Activated CD4-positive, alpha-beta memory T cell treated with anti-CD3 and anti-CD28 coated beads, Interleukin-2, amount 10 ng/mL, durations not matched to agents 7 days and 5 days (primary cell): ENCODE measurements at regions not wholly inside any gene's neighbourhood (a gene's known extent, or its start where the extent isn't known, plus 50 kb on each side); places are given as distances from the start of the nearest gene placed in this dataset.

Experiments
- CTCF ChIA-PET: fragments of 350-600 bp; sonication (Branson Sonifier 250); formaldehyde crosslinking; loops from one replicate; lab custom pipeline; 2021; ENCODE audit warnings: antibody characterized with exemption, inconsistent platforms; lab: Charles Lee
- POLR2A ChIA-PET: fragments of 350-600 bp; sonication (Branson Sonifier 250); formaldehyde crosslinking; loops from one replicate; lab custom pipeline; 2021; ENCODE audit warnings: antibody characterized with exemption; lab: Charles Lee
- DNase-seq: peaks from one replicate; pipeline ENCODE4 v3.0.0-alpha.2; 2020
- H3K27ac Mint-ChIP-seq: one replicate; pipeline ENCODE4 v1.8.0; 2021; ENCODE audit warnings: mild to moderate bottlenecking, mixed read lengths
- H3K27me3 Mint-ChIP-seq: one replicate; pipeline ENCODE4 v1.8.0; 2021; ENCODE audit warnings: mixed read lengths
- H3K36me3 Mint-ChIP-seq: one replicate; pipeline ENCODE4 v1.8.0; 2021; ENCODE audit warnings: low read depth, mixed read lengths
- H3K4me1 Mint-ChIP-seq: one replicate; pipeline ENCODE4 v1.8.0; 2021; ENCODE audit warnings: mixed read lengths
- H3K4me3 Mint-ChIP-seq: one replicate; pipeline ENCODE4 v1.8.0; 2021; ENCODE audit warnings: mild to moderate bottlenecking, mixed read lengths
- H3K9me3 Mint-ChIP-seq: one replicate; pipeline ENCODE4 v1.8.0; 2021; ENCODE audit warnings: mixed read lengths

GRCh38 chr13:85537601-85538000, 261.6 kb downstream of the SLITRK6 start:
- H3K36me3 Mint-ChIP-seq, result no peaks in the 10 kb centered on the region
- no peaks in the 10 kb centered on the region for H3K27me3 Mint-ChIP-seq
- H3K27ac Mint-ChIP-seq, result no peak overlapping the region
- no peak overlapping the region for H3K4me3 Mint-ChIP-seq
- DNase-seq, result no peak
- ChIA-PET POLR2A (no interaction called here), CTCF (no interaction called here)
- no peaks in the 10 kb centered on the region for H3K9me3 Mint-ChIP-seq
- no peaks in the 10 kb centered on the region for H3K4me1 Mint-ChIP-seq

- no peaks in the 10 kb centered on the region for H3K36me3 Mint-ChIP-seq
- H3K4me1 Mint-ChIP-seq, result no peaks in the 10 kb centered on the region
- no peak for DNase-seq
- H3K4me3 Mint-ChIP-seq, result no peak overlapping the region
- H3K27me3 Mint-ChIP-seq, result no peaks in the 10 kb centered on the region
- peaks cover 2% of the 10 kb centered on the region for H3K9me3 Mint-ChIP-seq
- no peak overlapping the region for H3K27ac Mint-ChIP-seq
- CTCF ChIA-PET, result no interaction called here
- POLR2A ChIA-PET, result no interaction called here
Observed at GRCh38 chr13:85536706-85537105, 262.5 kb downstream of the SLITRK6 start.

- peaks cover 3% of the 10 kb centered on the region for H3K9me3 Mint-ChIP-seq
- H3K4me1 Mint-ChIP-seq, result no peaks in the 10 kb centered on the region
- H3K27ac Mint-ChIP-seq, result no peak overlapping the region
- H3K36me3 Mint-ChIP-seq, result no peaks in the 10 kb centered on the region
- H3K4me3 Mint-ChIP-seq, result no peak overlapping the region
- no peak for DNase-seq
- no peaks in the 10 kb centered on the region for H3K27me3 Mint-ChIP-seq
- ChIA-PET CTCF (no interaction called here), POLR2A (no interaction called here)
Observed at GRCh38 chr13:85535316-85536084, 263.7 kb downstream of the SLITRK6 start.

- H3K36me3 Mint-ChIP-seq, result no peaks in the 10 kb centered on the region
- H3K27me3 Mint-ChIP-seq, result no peaks in the 10 kb centered on the region
- ChIA-PET POLR2A (no interaction called here), CTCF (no interaction called here)
- H3K9me3 Mint-ChIP-seq, result peaks cover 3% of the 10 kb centered on the region
- no peak overlapping the region for H3K27ac Mint-ChIP-seq
- DNase-seq, result no peak
- no peaks in the 10 kb centered on the region for H3K4me1 Mint-ChIP-seq
- H3K4me3 Mint-ChIP-seq, result no peak overlapping the region
Observed at GRCh38 chr13:85533911-85534310, 265.3 kb downstream of the SLITRK6 start.

- no peak overlapping the region for H3K4me3 Mint-ChIP-seq
- DNase-seq, result no peak
- POLR2A ChIA-PET, result no interaction called here
- H3K27me3 Mint-ChIP-seq, result no peaks in the 10 kb centered on the region
- no peak overlapping the region for H3K27ac Mint-ChIP-seq
- H3K4me1 Mint-ChIP-seq, result no peaks in the 10 kb centered on the region
- CTCF ChIA-PET, result no interaction called here
- peaks cover 3% of the 10 kb centered on the region for H3K9me3 Mint-ChIP-seq
- no peaks in the 10 kb centered on the region for H3K36me3 Mint-ChIP-seq
Observed at GRCh38 chr13:85529218-85529594, 270.0 kb downstream of the SLITRK6 start.

GRCh38 chr13:85528491-85529217, 270.6 kb downstream of the SLITRK6 start:
- Mint-ChIP-seq H3K4me1 (no peaks in the 10 kb centered on the region), H3K27ac (no peak overlapping the region), H3K4me3 (no peak overlapping the region), H3K9me3 (peaks cover 3% of the 10 kb centered on the region), H3K27me3 (no peaks in the 10 kb centered on the region), H3K36me3 (no peaks in the 10 kb centered on the region)
- POLR2A ChIA-PET, result no interaction called here
- CTCF ChIA-PET, result no interaction called here
- DNase-seq, result no peak

- Mint-ChIP-seq H3K4me3 (no peak overlapping the region), H3K36me3 (no peaks in the 10 kb centered on the region), H3K9me3 (peaks cover 3% of the 10 kb centered on the region), H3K27ac (no peak overlapping the region), H3K27me3 (no peaks in the 10 kb centered on the region), H3K4me1 (no peaks in the 10 kb centered on the region)
- DNase-seq, result no peak
- ChIA-PET CTCF (no interaction called here), POLR2A (no interaction called here)
Observed at GRCh38 chr13:85527316-85527715, 271.9 kb downstream of the SLITRK6 start.

- CTCF ChIA-PET, result no interaction called here
- no peak for DNase-seq
- POLR2A ChIA-PET, result no interaction called here
- no peaks in the 10 kb centered on the region for H3K36me3 Mint-ChIP-seq
- H3K27me3 Mint-ChIP-seq, result no peaks in the 10 kb centered on the region
- no peak overlapping the region for H3K27ac Mint-ChIP-seq
- no peaks in the 10 kb centered on the region for H3K9me3 Mint-ChIP-seq
- no peak overlapping the region for H3K4me3 Mint-ChIP-seq
- no peaks in the 10 kb centered on the region for H3K4me1 Mint-ChIP-seq
Observed at GRCh38 chr13:85525411-85525810, 273.8 kb downstream of the SLITRK6 start.

GRCh38 chr13:85521657-85522056, 277.6 kb downstream of the SLITRK6 start:
- Mint-ChIP-seq H3K27me3 (no peaks in the 10 kb centered on the region), H3K36me3 (no peaks in the 10 kb centered on the region), H3K27ac (no peak overlapping the region), H3K9me3 (no peaks in the 10 kb centered on the region), H3K4me3 (no peak overlapping the region), H3K4me1 (no peaks in the 10 kb centered on the region)
- CTCF ChIA-PET, result no interaction called here
- DNase-seq, result no peak
- POLR2A ChIA-PET, result no interaction called here

GRCh38 chr13:85520445-85520844, 278.8 kb downstream of the SLITRK6 start:
- Mint-ChIP-seq H3K4me3 (no peak overlapping the region), H3K36me3 (no peaks in the 10 kb centered on the region), H3K4me1 (no peaks in the 10 kb centered on the region), H3K27ac (no peak overlapping the region), H3K9me3 (peaks cover 2% of the 10 kb centered on the region), H3K27me3 (no peaks in the 10 kb centered on the region)
- POLR2A ChIA-PET, result no interaction called here
- DNase-seq, result no peak
- CTCF ChIA-PET, result no interaction called here

GRCh38 chr13:85519363-85519762, 279.9 kb downstream of the SLITRK6 start:
- H3K27me3 Mint-ChIP-seq, result no peaks in the 10 kb centered on the region
- no peak for DNase-seq
- H3K9me3 Mint-ChIP-seq, result peaks cover 2% of the 10 kb centered on the region
- H3K4me3 Mint-ChIP-seq, result no peak overlapping the region
- CTCF ChIA-PET, result no interaction called here
- no peak overlapping the region for H3K27ac Mint-ChIP-seq
- H3K36me3 Mint-ChIP-seq, result no peaks in the 10 kb centered on the region
- no peaks in the 10 kb centered on the region for H3K4me1 Mint-ChIP-seq
- POLR2A ChIA-PET, result no interaction called here

GRCh38 chr13:85512421-85512820, 286.8 kb downstream of the SLITRK6 start:
- no peak overlapping the region for H3K4me3 Mint-ChIP-seq
- ChIA-PET CTCF (no interaction called here), POLR2A (no interaction called here)
- no peak for DNase-seq
- H3K36me3 Mint-ChIP-seq, result no peaks in the 10 kb centered on the region
- no peaks in the 10 kb centered on the region for H3K27me3 Mint-ChIP-seq
- H3K27ac Mint-ChIP-seq, result no peak overlapping the region
- H3K4me1 Mint-ChIP-seq, result no peaks in the 10 kb centered on the region
- peaks cover 9% of the 10 kb centered on the region for H3K9me3 Mint-ChIP-seq

- Mint-ChIP-seq H3K27me3 (no peaks in the 10 kb centered on the region), H3K36me3 (no peaks in the 10 kb centered on the region), H3K9me3 (peaks cover 7% of the 10 kb centered on the region), H3K27ac (no peak overlapping the region), H3K4me1 (no peaks in the 10 kb centered on the region), H3K4me3 (no peak overlapping the region)
- no peak for DNase-seq
- ChIA-PET CTCF (no interaction called here), POLR2A (no interaction called here)
Observed at GRCh38 chr13:85509512-85509911, 289.7 kb downstream of the SLITRK6 start.
